PC-9 (cell line): ENCODE measurements at regions not wholly inside any gene's neighbourhood (a gene's known extent, or its start where the extent isn't known, plus 50 kb on each side); places are given as distances from the start of the nearest gene placed in this dataset.

Experiments used
- BruUV-seq: library from RNA; stranded (reverse); fragments of 400-500 nt; replicated peaks from 2 replicates; lab custom pipeline; 2021; lab: Mats Ljungman, UMichigan
- CTCF ChIA-PET: fragments of 300-600 bp; sonication (Branson Sonifier 250); formaldehyde crosslinking; loops from one replicate; lab custom pipeline; 2022; ENCODE audit warnings: antibody characterized with exemption; lab: Charles Lee
- POLR2A ChIA-PET: fragments of 300-600 bp; sonication (Branson Sonifier 250); formaldehyde crosslinking; loops from one replicate; lab custom pipeline; 2022; ENCODE audit warnings: antibody characterized with exemption; ENCODE audit not compliant: unreplicated experiment; lab: Charles Lee
- DNase-seq, 2 experiments: peaks; one replicate each; pipeline versions ENCODE4 v3.0.0 to v3.0.0-alpha.2; 2015 to 2022; ENCODE audit warnings: mixed read lengths in 1 of 2
- H2AFZ ChIP-seq: fragments of 200-600 bp; sonication (generic); 2 replicates; pipeline ENCODE4 v1.8.1; 2017; ENCODE audit warnings: antibody characterized with exemption
- H3F3A ChIP-seq: fragments of 200-600 bp; sonication (generic); 2 replicates; pipeline ENCODE4 v1.8.1; 2017; ENCODE audit warnings: antibody characterized with exemption, mild to moderate bottlenecking, low read depth; ENCODE audit not compliant: insufficient read depth
- H3K27ac ChIP-seq: fragments of 200-600 bp; sonication (generic); 2 replicates; pipeline ENCODE4 v1.6.1; 2016; ENCODE audit warnings: mixed run types
- H3K27me3 ChIP-seq: fragments of 200-600 bp; sonication (generic); 2 replicates; pipeline ENCODE4 v1.6.1; 2016; ENCODE audit warnings: low read depth, mixed run types; ENCODE audit not compliant: insufficient read depth
- H3K36me3 ChIP-seq: fragments of 200-600 bp; sonication (generic); 2 replicates; pipeline ENCODE4 v1.6.1; 2016; ENCODE audit warnings: low read depth, mixed run types
- H3K4me1 ChIP-seq: fragments of 200-600 bp; sonication (generic); replicated peaks from 2 replicates; pipeline ENCODE4 v1.6.1; 2016; ENCODE audit warnings: mixed run types; ENCODE audit not compliant: insufficient read depth
- H3K4me2 ChIP-seq: fragments of 200-600 bp; sonication (generic); 2 replicates; pipeline ENCODE4 v1.6.1; 2017; ENCODE audit warnings: mixed run types
- H3K4me3 ChIP-seq: fragments of 200-600 bp; sonication (generic); 2 replicates; pipeline ENCODE4 v1.6.1; 2016; ENCODE audit warnings: mixed run types
- H3K79me2 ChIP-seq: fragments of 200-600 bp; sonication (generic); 2 replicates; pipeline ENCODE4 v1.6.1; 2017; ENCODE audit warnings: low read depth, mixed run types
- H3K9me2 ChIP-seq: fragments of 200-600 bp; sonication (generic); 2 replicates; pipeline ENCODE4 v1.8.1; 2017; ENCODE audit warnings: mild to moderate bottlenecking; ENCODE audit not compliant: insufficient read depth
- H3K9me3 ChIP-seq: fragments of 200-600 bp; sonication (generic); 2 replicates; pipeline ENCODE4 v1.8.1; 2016; ENCODE audit warnings: low read depth; ENCODE audit not compliant: insufficient read depth
- H4K20me1 ChIP-seq: fragments of 200-600 bp; sonication (generic); 2 replicates; pipeline ENCODE4 v1.8.1; 2017; ENCODE audit not compliant: insufficient read depth
- CTCF ChIP-seq: fragments of 200-600 bp; sonication (generic); conservative IDR thresholded peaks from 2 replicates; pipeline ENCODE4 v1.6.1; 2017; ENCODE audit warnings: mixed run types, antibody characterized with exemption, mild to moderate bottlenecking, moderate library complexity
- EZH2 ChIP-seq: fragments of 200-600 bp; sonication (generic); IDR thresholded peaks from 2 replicates; pipeline ENCODE4 v1.8.0; 2017; ENCODE audit warnings: antibody characterized with exemption, low read depth
- intact Hi-C: fragments of 100-400 bp; cut with micrococcal nuclease; formaldehyde crosslinking; loops from one replicate; pipeline ENCODE4 v1.10.0; 2022; ENCODE audit not compliant: unreplicated experiment

DNA sequence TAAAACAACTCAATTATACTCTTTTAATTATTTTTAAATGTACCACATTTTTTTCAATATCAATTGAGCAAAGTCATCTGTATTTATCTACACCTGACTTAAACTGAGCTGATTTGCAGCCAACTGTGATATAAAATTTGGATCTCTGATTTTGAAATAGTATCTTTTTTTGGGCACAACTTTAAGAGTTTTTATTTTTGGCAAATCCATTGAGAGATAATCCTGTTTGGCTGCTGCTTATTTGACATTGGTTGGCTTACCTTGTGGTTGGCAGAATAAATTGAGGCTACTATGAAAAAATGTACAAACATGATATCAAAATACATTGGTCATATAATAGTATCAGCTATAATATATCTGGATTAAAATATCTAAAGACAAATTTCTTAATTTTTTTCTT is 656.0 kb upstream of the NDST4 start:
- no TSS peak for BruUV-seq
- ChIA-PET CTCF (no interaction called here), POLR2A (no interaction called here)
- DNase-seq, result no peak
- H4K20me1 ChIP-seq, result no peaks in the 10 kb centered on the region
- no peak overlapping the region for H3K4me3 ChIP-seq
- H3K9me2 ChIP-seq, result no peaks in the 10 kb centered on the region
- H3K9me3 ChIP-seq, result no peaks in the 10 kb centered on the region
- no peaks in the 10 kb centered on the region for H3K36me3 ChIP-seq
- TF ChIP-seq CTCF, result no peak
- no peak for TF ChIP-seq EZH2
- intact Hi-C loops, result no loop called here
- H3K79me2 ChIP-seq, result no peaks in the 10 kb centered on the region
- no peaks in the 10 kb centered on the region for H3F3A ChIP-seq
- no peak overlapping the region for H3K27ac ChIP-seq
- H2AFZ ChIP-seq, result no peak overlapping the region
- no peaks in the 10 kb centered on the region for H3K27me3 ChIP-seq
- H3K4me2 ChIP-seq, result no peak overlapping the region
- H3K4me1 ChIP-seq, result no peaks in the 10 kb centered on the region

GRCh38 chr4:115763051-115763450 is 649.6 kb upstream of the NDST4 start:
- POLR2A ChIA-PET, result no interaction called here
- TF ChIP-seq EZH2, result no peak
- TF ChIP-seq CTCF, result no peak
- intact Hi-C loops, result no loop called here

DNA sequence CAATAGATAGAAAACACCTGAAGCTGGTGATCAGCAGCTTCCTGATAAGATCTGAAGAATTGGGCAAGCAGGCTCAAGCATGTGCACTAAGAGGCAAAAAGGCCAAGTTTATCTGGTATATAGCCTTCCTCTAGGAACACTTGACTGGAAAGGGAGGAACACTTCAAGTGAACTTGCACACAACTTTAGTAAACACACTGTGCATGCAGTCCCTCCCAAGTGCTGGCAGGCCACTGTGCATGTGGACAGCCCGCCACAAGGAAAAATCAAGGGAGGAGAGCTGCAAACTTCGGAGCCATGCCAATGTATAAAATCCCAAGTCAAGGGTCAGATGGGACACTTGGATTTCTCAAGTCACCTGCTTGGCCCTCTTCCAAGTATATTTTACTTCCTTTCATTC is 645.8 kb upstream of the NDST4 start:
- Histone ChIP-seq H2AFZ (no peak overlapping the region), H4K20me1 (no peaks in the 10 kb centered on the region), H3K4me2 (no peak overlapping the region), H3K27ac (no peak overlapping the region), H3K27me3 (no peaks in the 10 kb centered on the region), H3K9me3 (no peaks in the 10 kb centered on the region), H3K9me2 (no peaks in the 10 kb centered on the region), H3K79me2 (no peaks in the 10 kb centered on the region), H3F3A (no peaks in the 10 kb centered on the region), H3K4me1 (no peaks in the 10 kb centered on the region), H3K36me3 (no peaks in the 10 kb centered on the region), H3K4me3 (no peak overlapping the region)
- ChIA-PET POLR2A (no interaction called here), CTCF (no interaction called here)
- TF ChIP-seq EZH2 (no peak), CTCF (no peak)
- intact Hi-C loops, result no loop called here
- no peak for DNase-seq
- BruUV-seq, result no TSS peak

More at GRCh38 chr4:115763051-115763450, 649.6 kb upstream of the NDST4 start:
- Histone ChIP-seq H3K9me3 (no peaks in the 10 kb centered on the region), H3K79me2 (no peaks in the 10 kb centered on the region), H3F3A (no peaks in the 10 kb centered on the region), H3K36me3 (no peaks in the 10 kb centered on the region), H3K27ac (no peak overlapping the region), H3K4me3 (no peak overlapping the region), H2AFZ (no peak overlapping the region), H3K9me2 (no peaks in the 10 kb centered on the region), H3K4me1 (no peaks in the 10 kb centered on the region), H3K27me3 (no peaks in the 10 kb centered on the region), H3K4me2 (no peak overlapping the region), H4K20me1 (no peaks in the 10 kb centered on the region)
- DNase-seq, result no peak
- CTCF ChIA-PET, result no interaction called here
- no TSS peak for BruUV-seq
